ENCODE measurements at regions not wholly inside any gene's neighbourhood (a gene's known extent, or its start where the extent isn't known, plus 50 kb on each side); places are given as distances from the start of the nearest gene placed in this dataset.

GRCh38 chr1:184892116-184892515, 82.2 kb downstream of the NIBAN1 start:
- no peaks in the 10 kb centered on the region for H4K20me1 ChIP-seq (ENCODE audit: insufficient read depth)
- no peak overlapping the region for H2AFZ ChIP-seq (ENCODE audit: low read depth, low read length, poor library complexity, severe bottlenecking)
- ATAC-seq (no peak), DNase-seq (ENCODE audit: low read depth, low spot score) (no peak)
- no peaks in the 10 kb centered on the region for H3K9me2 ChIP-seq (ENCODE audit: insufficient read depth)
- BruUV-seq (replicated peaks), result no TSS peak
- no peak overlapping the region for H3K4me2 ChIP-seq (ENCODE audit: low read length)
- H3K9me3 ChIP-seq (ENCODE audit: control insufficient read depth in 1 of 2, insufficient read depth in 1 of 2, low read depth in 1 of 2, low read length in 2 of 2), result no peaks in the 10 kb centered on the region
- POLR2A ChIA-PET, result no interaction called here
- no peaks in the 10 kb centered on the region for H3K27me3 ChIP-seq (ENCODE audit: insufficient read depth, low read length)
- H3K27ac ChIP-seq (ENCODE audit: low read depth, low read length), result no peak overlapping the region
- H3K4me1 ChIP-seq (ENCODE audit: control insufficient read depth in 1 of 2, insufficient read depth in 2 of 2, low read length in 2 of 2), result peaks cover 6 to 13% of the 10 kb centered on the region in 2 experiments; a peak in 3 of 4 replicates
- no peak overlapping the region for H3K9ac ChIP-seq (ENCODE audit: low read length)
- no peaks in the 10 kb centered on the region for H3K36me3 ChIP-seq (ENCODE audit: control insufficient read depth in 1 of 2, insufficient read depth in 2 of 2, low read length in 2 of 2)
- CTCF ChIA-PET, result no interaction called here
- intact Hi-C loops (cut with micrococcal nuclease), result no loop called here
- H3K4me3 ChIP-seq (replicated peaks in 1 of 2; ENCODE audit: low read depth in 1 of 2, low read length in 2 of 2), result no peak overlapping the region
- H3K79me2 ChIP-seq (ENCODE audit: insufficient read depth, low read length), result no peaks in the 10 kb centered on the region
- no peak for TF ChIP-seq EZH2 (IDR thresholded peaks at IDR 0.05)
- TF ChIP-seq ELF1 (IDR thresholded peaks at IDR 0.05; ENCODE audit: borderline replicate concordance, low read depth), result no peak
- TF ChIP-seq SP1 (IDR thresholded peaks at IDR 0.05; ENCODE audit: low read depth), result no peak
- no peak for TF ChIP-seq CTCF (IDR thresholded peaks at IDR 0.05 in 2 of 3, conservative IDR thresholded peaks at IDR 0.05 in 1 of 3; ENCODE audit: borderline replicate concordance in 1 of 3, insufficient read depth in 1 of 3, low read depth in 2 of 3, low read length in 2 of 3)
- RAD21 ChIA-PET (ENCODE audit: low non-redundant PET in 1 of 2, low total read pairs in 2 of 2, uncharacterized antibody in 2 of 2, unreplicated experiment in 2 of 2), result no interaction called here

GRCh38 chr1:184891440-184891839, 82.9 kb downstream of the NIBAN1 start:
- RAD21 ChIA-PET (ENCODE audit: low non-redundant PET in 1 of 2, low total read pairs in 2 of 2, uncharacterized antibody in 2 of 2, unreplicated experiment in 2 of 2), result no interaction called here
- H3K9ac ChIP-seq (ENCODE audit: low read length), result no peak overlapping the region
- H3K4me3 ChIP-seq (replicated peaks in 1 of 2; ENCODE audit: low read depth in 1 of 2, low read length in 2 of 2), result no peak overlapping the region
- no peak overlapping the region for H3K4me2 ChIP-seq (ENCODE audit: low read length)
- CTCF ChIA-PET, result no interaction called here
- BruUV-seq (replicated peaks), result no TSS peak
- no peak overlapping the region for H2AFZ ChIP-seq (ENCODE audit: low read depth, low read length, poor library complexity, severe bottlenecking)
- H3K27ac ChIP-seq (ENCODE audit: low read depth, low read length), result no peak overlapping the region
- H3K27me3 ChIP-seq (ENCODE audit: insufficient read depth, low read length), result no peaks in the 10 kb centered on the region
- no peaks in the 10 kb centered on the region for H3K36me3 ChIP-seq (ENCODE audit: control insufficient read depth in 1 of 2, insufficient read depth in 2 of 2, low read length in 2 of 2)
- H4K20me1 ChIP-seq (ENCODE audit: insufficient read depth), result no peaks in the 10 kb centered on the region
- POLR2A ChIA-PET, result no interaction called here
- H3K79me2 ChIP-seq (ENCODE audit: insufficient read depth, low read length), result no peaks in the 10 kb centered on the region
- DNase-seq (ENCODE audit: low read depth, low spot score) (no peak), ATAC-seq (no peak)
- peaks cover 6 to 13% of the 10 kb centered on the region in 2 experiments; a peak in 3 of 4 replicates for H3K4me1 ChIP-seq (ENCODE audit: control insufficient read depth in 1 of 2, insufficient read depth in 2 of 2, low read length in 2 of 2)
- no peaks in the 10 kb centered on the region for H3K9me2 ChIP-seq (ENCODE audit: insufficient read depth)
- H3K9me3 ChIP-seq (ENCODE audit: control insufficient read depth in 1 of 2, insufficient read depth in 1 of 2, low read depth in 1 of 2, low read length in 2 of 2), result no peaks in the 10 kb centered on the region
- intact Hi-C loops (cut with micrococcal nuclease), result no loop called here
- no peak for TF ChIP-seq ZBTB33 (IDR thresholded peaks at IDR 0.05; ENCODE audit: extremely low read depth, insufficient replicate concordance, low read length)
- TF ChIP-seq ELF1 (IDR thresholded peaks at IDR 0.05; ENCODE audit: borderline replicate concordance, low read depth), result no peak
- TF ChIP-seq ZFX (IDR thresholded peaks at IDR 0.05), result no peak
- TF ChIP-seq YY1 (IDR thresholded peaks at IDR 0.05; ENCODE audit: extremely low read depth, insufficient replicate concordance, low read depth, low read length), result no peak
- no peak for TF ChIP-seq CTCF (IDR thresholded peaks at IDR 0.05 in 2 of 3, conservative IDR thresholded peaks at IDR 0.05 in 1 of 3; ENCODE audit: borderline replicate concordance in 1 of 3, insufficient read depth in 1 of 3, low read depth in 2 of 3, low read length in 2 of 3)
- no peak for TF ChIP-seq ZNF274 (IDR thresholded peaks at IDR 0.05; ENCODE audit: low read depth, low read length)
- TF ChIP-seq RAD21 (IDR thresholded peaks at IDR 0.05; ENCODE audit: low read depth), result no peak
- TF ChIP-seq MAX (IDR thresholded peaks at IDR 0.05), result no peak
- no peak for TF ChIP-seq CBX3 (IDR thresholded peaks at IDR 0.05; ENCODE audit: low read depth)
- no peak for TF ChIP-seq POLR2AphosphoS5 (IDR thresholded peaks at IDR 0.05; ENCODE audit: low read depth, low read length)
- TF ChIP-seq EZH2 (IDR thresholded peaks at IDR 0.05), result no peak
- TF ChIP-seq SP1 (IDR thresholded peaks at IDR 0.05; ENCODE audit: low read depth), result no peak
- no peak for TF ChIP-seq ATF3 (IDR thresholded peaks at IDR 0.05)
